Cardiac septum (tissue), 1 donor: ENCODE measurements at regions not wholly inside any gene's neighbourhood (a gene's known extent, or its start where the extent isn't known, plus 50 kb on each side); places are given as distances from the start of the nearest gene placed in this dataset.

Experiments
- DNase-seq: peaks from one replicate; pipeline ENCODE4 v3.0.0-alpha.2; 2020; ENCODE audit warnings: low spot score
- intact Hi-C: fragments of 100-400 bp; cut with DNase I; formaldehyde crosslinking; loops from one replicate; pipeline ENCODE4 v1.14.0; 2022
- donor health status: DM: no; HTN: no; CAD: no.

- intact Hi-C loops, result no loop called here
- DNase-seq, result no peak
Observed at GRCh38 chr14:71536015-71536740, 396.1 kb upstream of the RGS6 start.

DNA sequence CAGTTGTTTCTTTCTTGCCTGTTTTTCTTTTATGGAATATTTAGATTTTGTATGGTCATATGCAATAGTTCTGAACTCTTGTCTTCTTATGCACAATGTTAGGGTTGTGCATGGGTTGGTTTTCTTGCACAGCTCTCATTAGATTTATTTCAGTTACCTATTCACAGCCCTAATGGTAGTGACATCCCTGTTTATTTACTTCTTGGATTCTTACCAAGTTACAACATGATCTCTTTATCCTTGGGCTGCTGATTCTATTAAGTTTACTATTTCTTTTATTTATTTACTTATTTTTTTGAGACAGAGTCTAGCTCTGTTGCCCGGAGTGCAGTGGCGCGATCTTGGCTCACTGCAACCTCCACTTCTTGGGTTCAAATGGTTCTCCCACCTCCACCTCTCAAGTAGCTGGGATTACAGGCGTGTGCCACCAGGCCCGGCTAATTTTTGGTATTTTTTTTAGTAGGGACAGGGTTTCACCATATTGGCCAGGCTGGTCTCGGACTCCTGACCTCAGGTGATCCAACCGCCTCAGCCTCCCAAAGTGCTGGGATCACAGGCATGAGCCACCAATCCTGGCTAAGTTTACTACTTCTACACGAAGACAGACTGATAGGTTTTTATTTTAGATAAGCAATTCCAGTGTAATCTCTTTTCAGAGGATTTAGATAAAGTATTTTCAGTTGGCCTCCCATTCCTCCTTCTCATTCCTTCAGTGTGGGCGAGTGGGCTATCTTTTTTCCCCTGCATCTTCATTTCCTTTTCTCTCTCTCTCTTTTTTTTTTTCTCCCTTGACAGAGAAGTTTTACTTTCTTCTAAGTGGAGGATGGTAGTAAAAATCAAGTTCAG is 395.1 kb upstream of the RGS6 start:
- DNase-seq, result no peak
- intact Hi-C loops, result no loop called here

GRCh38 chr14:71538288-71538687 is 393.9 kb upstream of the RGS6 start:
- intact Hi-C loops, result no loop called here
- DNase-seq, result no peak

DNA sequence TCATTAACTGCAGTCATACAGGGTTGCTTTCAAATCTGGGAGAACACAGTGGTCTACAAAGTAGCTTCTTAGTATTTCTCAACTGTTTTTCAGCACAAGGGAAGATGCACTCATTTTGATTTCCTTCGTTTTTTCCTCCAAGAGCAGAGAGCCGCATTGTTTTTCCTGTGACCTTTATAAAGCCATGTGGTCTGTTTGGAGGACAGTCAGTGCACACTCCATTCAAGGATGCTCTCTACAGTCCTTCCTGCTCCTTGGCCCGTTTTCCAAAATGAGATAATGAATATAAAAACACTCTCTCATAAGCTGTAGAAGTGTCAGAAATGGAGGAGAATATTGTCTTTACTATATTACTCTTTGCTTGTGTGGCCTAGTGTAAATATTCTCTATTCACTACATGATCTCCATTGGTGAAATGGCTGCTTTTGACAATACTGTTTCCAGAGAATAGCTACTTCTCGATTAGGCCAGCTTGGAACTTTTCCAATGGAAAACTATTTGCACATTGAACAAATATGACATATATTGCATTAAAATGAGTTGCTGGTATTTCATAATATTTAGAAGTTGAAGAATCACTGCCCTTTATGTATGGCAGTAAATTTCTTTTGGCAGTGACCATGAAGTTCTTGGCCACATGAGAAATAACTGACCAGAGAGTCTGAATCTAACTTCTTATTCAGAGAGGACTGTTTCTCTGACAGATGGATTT is 393.1 kb upstream of the RGS6 start:
- no peak for DNase-seq
- intact Hi-C loops, result no loop called here

GRCh38 chr14:71539650-71540285 is 392.5 kb upstream of the RGS6 start:
- intact Hi-C loops, result no loop called here
- DNase-seq, result no peak

GRCh38 chr14:71541271-71541670 is 391.0 kb upstream of the RGS6 start:
- intact Hi-C loops, result no loop called here
- no peak for DNase-seq

GRCh38 chr14:71541973-71542690 is 390.1 kb upstream of the RGS6 start:
- intact Hi-C loops, result no loop called here
- no peak for DNase-seq

GRCh38 chr14:71549421-71550050 is 382.7 kb upstream of the RGS6 start:
- intact Hi-C loops, result no loop called here

GRCh38 chr14:71550367-71550766 is 381.9 kb upstream of the RGS6 start:
- no peak for DNase-seq
- intact Hi-C loops, result no loop called here

More at GRCh38 chr14:71549421-71550050, 382.7 kb upstream of the RGS6 start:
- no peak for DNase-seq

GRCh38 chr14:71551291-71551950 is 380.8 kb upstream of the RGS6 start:
- intact Hi-C loops, result no loop called here
- no peak for DNase-seq

DNA sequence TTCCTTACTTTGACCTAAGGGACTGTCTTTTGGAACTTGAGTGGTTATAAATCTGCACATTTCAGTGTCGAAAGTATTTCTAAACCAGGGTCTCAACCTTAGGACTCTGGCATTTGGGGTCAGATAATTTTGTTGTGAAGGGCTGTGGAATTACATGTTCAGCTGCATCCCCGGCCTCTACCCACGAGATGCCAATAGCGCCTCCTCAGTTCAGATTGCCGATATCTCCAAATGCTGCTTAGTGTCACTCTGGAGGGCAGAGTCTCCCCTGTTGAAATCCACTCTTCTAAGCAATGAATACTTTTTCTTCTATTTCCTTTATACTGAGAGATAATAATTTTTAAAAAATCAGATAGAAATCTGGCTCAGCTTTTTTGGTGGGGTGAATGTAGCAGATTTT is 379.4 kb upstream of the RGS6 start:
- no peak for DNase-seq
- intact Hi-C loops, result no loop called here

- intact Hi-C loops, result no loop called here
- no peak for DNase-seq
Observed at GRCh38 chr14:71553779-71554178, 378.4 kb upstream of the RGS6 start.

GRCh38 chr14:71554323-71554722 is 377.9 kb upstream of the RGS6 start:
- intact Hi-C loops, result no loop called here
- DNase-seq, result no peak

DNA sequence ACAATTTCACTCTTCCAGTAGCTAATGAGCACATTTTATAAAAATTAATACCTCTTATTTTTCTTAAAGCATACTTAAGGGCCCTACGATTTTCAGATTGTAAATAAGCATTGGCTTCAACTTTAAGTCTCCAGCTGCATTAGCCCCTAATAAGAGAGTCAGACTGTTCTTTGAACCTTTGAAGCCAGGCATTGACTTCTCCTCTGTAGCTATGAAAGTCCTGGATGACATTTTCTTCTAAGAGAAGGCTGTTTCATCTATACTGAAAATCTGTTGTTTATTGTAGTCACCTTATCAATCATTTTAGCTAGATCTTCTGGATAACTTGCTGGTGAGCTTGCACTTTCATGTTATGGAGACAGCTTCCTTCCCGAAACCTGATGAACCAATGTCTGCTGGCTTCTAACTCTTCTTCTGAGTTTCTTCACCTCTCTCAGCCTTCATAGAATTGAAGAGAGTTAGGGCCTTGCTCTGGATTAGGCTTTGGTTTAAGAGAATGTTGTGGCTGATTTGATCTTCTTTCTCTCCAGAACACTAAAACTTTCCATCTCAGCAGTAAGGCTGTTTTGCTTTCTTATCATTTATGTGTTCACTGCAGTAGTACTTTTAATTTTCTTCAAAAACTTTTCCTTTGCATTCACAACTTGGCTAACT is 377.1 kb upstream of the RGS6 start:
- no peak for DNase-seq
- intact Hi-C loops, result no loop called here

- no peak for DNase-seq
- intact Hi-C loops, result no loop called here
Observed at GRCh38 chr14:71555654-71556559, 376.3 kb upstream of the RGS6 start.

DNA sequence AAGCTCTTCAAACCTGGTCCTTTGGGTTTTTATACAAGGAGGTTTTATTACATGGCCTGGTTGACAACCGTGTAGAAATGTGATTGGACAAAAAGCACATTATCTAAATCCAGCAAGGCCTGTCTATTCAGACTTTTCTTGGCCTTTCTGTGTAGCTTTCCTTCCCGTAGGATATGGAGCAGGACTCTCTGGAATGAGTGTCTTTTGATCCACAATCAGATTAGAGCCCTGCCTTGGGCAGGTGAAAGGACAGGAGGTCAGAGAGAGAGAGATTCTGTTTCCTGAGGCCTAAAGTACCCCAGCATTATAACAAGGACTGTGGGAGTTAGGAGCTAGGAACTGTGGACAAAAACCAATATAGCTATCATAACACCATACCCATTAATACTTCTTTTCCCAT is 375.5 kb upstream of the RGS6 start:
- DNase-seq, result no peak
- intact Hi-C loops, result no loop called here

DNA sequence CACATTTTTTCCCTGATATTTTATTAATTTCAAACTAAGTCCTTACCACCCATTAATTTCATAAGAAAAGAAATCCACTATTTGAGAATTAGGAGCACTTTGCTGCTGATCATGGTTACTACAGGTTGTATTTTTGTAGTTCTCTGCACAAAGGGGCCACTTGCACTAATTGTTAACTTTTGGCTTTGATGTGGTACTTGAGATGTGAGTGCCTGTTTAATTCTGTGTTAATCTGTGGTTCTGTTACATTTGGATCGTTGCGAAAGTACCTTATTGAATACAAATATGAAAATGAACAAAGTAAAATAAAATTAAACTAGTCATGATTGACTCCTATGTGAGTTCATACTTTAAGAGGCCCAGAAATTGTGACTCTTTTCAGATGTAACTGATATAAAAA is 374.9 kb upstream of the RGS6 start:
- DNase-seq, result no peak
- intact Hi-C loops, result no loop called here
